ENCODE measurements at regions not wholly inside any gene's neighbourhood (a gene's known extent, or its start where the extent isn't known, plus 50 kb on each side); places are given as distances from the start of the nearest gene placed in this dataset.
"Not testable (repeated sequence)": the region's sequence is repeated elsewhere in the genome, so short reads cannot be mapped to it uniquely, and the experiment has no call there.

DNA sequence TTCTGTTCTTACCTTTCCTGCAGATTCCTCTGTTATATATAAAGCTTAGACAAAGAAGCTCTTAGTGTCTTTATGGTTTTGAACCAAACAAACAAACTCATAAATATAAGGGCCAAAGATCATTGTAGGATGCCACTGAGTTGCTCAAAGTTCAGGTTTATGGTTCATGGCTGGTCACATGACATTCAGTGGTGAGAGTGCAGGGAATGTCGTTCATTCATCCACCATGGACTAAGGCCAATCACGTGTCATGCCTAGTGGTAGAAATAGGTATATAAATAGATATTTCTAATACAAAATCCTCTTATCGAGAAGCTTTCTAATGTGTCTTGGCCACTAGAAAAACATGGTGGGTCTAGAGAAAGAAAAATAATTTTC is 119.4 kb downstream of the GATA3 start:
- no peak for FAIRE-seq

DNA sequence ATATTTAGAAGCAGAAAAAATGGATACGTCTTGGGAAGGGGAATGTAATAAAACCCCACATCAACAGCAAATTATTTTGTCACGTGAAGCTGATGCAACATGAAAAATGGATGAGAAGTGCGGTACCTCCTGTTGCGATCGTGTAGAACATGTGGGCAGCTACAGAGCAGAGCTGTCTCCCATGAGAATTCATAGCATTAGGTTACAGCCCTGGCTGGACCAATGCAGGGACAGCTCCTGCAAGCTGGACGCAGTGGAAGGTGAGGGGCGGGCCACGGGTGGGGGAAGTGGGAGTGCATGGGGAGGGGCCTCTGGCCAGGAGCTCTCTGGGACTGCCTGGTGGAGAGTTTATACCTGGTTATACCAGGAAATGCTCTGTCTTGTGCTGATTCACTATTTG is 120.3 kb downstream of the GATA3 start:
- FAIRE-seq: no peak

DNA sequence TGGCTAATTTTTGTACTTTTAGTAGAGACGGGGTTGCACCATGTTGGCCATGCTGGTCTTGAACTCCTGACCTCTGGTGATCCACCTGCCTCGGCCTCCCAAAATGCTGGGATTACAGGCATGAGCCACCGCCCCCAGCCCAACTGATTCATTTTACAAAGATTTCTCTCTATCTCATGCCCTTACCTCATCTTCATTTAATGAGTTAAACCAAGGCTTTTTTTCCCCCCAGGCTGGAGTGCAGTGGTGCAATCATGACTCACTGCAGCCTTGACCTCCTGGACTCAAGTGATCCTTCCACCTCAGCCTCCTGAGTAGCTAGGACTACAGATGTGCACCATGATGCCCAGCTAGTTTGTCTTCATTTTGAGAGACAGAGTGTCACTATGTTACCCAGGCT is 123.0 kb downstream of the GATA3 start:
- FAIRE-seq: not testable (repeated sequence)

DNA sequence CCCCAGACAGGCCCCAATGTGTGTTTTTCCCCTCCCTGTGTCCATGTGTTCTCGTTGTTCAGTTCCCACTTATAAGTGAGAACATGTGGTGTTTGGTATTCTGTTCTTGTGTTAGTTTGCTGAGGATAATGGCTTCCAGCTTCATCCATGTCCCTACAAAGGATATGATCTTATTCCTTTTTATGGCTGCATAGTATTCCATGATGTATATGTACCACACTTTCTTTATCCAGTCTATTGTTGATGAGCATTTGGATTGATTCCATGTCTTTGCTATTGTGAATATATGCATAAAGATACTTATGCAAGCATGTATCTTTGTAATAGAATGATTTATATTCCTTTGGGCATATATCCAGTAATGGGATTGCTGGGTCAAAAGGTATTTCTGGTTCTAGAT is 125.3 kb downstream of the GATA3 start:
- not testable (repeated sequence) for FAIRE-seq

DNA sequence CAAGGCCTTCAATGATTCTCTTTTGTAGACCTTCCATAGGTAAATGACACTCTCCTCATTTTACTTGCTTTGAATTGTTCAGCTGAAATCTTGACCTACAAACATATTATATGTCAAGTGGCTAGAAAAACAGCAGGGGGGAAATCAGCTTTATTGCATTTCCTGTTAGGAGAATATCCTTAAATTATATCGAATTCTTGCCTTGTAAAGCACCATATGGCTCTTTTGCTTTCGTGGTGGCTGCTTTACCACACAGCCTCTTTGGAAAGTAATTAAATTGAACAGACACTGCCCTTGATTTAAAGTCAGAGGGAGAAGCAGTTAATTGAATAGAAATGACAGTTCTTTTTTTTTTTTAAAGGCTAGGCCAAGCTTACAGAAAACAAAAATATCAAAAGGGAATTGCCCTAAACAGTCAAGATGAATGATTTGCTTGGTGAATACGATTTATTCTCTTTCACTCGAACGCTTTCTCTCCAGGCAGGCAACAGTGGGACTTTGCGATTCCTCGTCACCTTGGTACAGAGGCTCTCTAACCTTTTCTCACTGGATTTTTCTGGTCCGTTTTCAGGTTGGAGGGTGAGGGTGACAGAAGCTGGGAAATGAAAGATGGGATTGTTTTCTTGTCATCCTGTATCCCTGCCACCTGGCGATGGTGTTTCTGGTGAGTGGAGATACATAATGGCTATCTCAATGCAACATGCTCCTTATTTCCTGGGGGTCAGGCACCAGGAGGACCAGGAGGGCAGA is 126.0 kb downstream of the GATA3 start:
- no peak for FAIRE-seq

DNA sequence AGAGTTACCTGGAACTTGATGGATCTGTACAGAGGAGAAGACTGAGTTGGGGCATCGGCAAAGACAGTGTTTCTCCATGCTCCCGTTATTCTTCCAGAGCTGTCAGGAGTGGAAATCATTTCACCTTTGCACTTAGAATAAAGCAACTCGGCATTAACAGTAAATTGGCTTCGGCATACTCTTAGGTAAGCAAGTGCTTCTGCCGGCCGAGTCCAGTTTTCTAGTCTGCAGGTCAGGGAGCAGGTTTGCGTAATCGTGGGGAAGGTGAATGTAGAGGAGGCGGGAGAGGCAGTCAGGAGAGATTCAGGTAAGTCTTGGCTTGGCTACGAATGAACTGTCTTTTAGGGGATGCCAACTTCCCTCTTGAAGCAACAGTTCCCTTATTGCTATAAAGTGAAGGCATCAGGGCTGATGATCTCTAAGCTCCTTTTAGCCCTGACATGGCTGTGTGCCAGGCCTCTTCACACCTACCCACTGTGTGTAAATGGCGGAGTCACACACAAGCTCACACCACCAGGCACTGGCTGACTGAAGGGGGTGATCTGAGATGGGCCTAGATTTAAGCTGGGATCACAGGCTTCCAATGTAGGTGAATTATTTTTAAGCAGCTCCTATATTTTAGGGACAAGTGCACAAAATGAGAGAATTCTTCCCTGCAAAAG is 127.1 kb downstream of the GATA3 start:
- no peak for FAIRE-seq

DNA sequence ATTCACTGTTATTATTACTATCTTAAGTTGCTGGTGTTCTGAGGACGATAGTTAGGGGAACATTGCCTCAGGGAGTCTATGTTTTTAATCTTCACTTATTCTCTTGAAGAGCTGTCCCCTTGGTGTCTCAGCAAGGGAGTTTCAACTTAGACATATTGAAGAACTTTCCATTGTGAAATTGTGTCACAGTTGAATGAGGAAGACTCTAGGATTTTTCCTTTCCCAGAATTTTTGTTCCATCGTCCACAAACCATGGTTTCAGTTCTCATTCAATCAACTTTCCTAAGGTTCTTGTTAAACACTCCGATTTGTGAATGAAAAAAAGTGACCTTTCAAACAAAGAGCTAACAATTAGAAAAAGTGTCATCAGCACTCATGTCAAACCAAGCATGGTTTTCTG is 128.3 kb downstream of the GATA3 start:
- FAIRE-seq: no peak

DNA sequence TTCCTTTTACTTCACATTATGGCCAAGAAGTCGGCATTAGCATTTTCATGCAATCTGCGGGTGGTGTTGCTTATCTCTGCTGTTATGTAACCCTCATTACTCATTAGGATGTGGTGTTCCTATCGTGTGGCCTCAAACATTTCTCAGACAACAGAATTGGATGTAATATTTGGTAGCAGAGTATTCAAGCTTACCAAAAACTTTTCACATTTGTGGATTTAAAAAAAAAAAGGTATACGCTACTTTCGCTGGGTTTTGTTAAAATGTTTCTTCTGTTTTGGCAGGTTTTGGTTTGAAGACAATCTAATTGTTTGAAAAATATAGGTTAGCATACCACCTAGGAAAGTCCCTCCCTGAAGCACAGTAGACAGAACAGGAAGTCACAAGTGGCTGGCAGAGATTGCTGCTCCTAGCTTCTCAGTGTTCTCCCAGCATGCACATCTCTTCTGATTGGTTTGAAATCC is 128.8 kb downstream of the GATA3 start:
- FAIRE-seq: no peak

DNA sequence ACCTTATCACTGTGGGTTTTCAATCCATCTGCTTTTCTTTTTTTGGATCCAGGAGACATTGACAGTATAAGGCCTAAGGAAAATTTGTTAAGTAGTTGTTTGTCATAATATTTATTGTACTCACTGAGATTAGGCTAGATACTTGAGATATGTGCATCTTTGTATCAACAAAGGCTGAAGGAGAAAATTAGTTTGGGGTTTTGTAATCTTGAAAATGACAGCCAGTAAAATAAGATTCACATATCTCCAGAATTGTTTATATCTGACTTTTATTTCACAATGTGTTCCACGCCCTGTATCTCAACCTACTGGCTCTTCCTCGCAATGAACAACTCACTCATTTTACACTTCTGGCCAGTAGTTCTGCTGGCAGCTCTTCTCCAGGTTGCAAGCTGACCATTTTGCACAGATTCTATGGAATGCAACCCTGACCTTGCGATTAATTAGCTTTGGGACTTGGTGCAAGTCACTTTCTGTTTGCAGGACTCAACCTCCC is 132.7 kb downstream of the GATA3 start:
- FAIRE-seq: no peak

DNA sequence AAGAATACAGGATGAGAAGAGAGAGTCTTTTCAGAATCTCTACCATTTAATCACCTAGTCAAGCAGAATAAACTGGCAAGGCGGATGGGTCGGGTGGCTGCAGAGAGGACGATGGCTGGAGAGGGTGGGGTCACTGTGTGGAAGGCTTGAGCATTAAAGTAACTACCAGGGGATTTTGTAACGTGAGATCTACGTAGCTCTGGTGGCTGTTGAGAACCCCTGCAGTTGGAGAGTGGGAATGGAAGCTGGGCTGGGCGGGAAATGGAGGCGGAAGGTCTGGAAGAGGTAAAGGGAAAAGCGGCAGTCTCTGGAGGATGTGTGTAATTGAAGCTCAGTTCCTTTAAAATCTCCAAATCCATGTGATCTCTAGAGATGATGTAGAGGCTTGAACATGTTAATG is 135.0 kb downstream of the GATA3 start:
- no peak for FAIRE-seq

DNA sequence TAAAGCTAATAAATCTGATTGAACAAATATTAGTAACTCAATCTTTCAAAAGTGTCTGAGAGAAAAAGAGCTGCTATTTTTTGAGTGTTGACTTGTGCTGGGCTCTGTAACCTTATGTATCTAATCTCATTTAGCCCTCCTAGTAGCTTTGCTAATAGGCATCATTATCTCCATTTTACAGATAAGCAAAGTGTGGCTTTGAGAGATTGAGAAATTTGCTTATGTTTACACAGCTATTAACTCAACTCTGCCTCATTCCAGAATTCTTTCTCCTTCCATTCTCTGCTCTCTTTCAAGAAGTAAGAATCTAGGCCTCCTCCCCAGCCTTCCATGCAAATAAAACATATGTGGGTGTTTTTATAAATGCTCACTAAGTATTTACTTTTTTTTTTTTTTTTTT is 137.8 kb downstream of the GATA3 start:
- FAIRE-seq: no peak

DNA sequence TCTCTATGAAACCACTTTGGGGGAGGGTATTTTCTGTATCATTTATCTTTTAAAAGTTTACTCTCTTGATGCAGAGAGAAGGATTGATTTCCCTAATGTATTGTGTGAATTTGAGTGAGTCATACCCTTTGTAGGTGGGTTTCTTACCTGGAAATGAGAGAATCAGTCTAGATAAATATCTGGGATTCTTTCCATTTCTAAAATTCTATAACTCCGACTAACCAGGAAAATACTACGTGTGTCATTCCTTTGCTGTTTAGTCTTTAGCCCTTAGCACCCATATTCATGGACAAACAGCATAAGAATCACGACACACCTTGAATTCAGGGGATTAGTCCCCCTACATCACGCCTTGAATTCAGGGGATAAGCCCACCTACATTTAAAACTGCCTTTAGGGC is 139.1 kb downstream of the GATA3 start:
- FAIRE-seq: no peak

DNA sequence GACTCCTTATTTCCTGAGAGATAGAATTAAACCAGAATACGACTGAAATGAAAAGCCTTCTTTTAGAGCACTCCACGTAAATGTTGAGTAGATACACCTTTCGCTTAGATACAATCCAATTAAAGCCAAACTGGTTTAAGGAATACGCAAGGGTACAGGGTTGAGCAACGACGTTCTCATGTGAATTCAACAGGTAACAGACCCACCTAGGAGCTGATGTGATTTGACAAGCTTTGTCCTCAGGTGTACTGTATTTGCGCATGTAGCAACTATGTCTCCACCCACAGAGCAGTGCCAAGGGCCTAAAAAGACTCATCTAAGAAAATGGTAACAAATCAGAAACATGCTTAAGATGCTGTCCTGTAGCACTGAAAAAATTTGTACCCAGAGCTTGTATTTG is 139.6 kb downstream of the GATA3 start:
- no peak for FAIRE-seq

DNA sequence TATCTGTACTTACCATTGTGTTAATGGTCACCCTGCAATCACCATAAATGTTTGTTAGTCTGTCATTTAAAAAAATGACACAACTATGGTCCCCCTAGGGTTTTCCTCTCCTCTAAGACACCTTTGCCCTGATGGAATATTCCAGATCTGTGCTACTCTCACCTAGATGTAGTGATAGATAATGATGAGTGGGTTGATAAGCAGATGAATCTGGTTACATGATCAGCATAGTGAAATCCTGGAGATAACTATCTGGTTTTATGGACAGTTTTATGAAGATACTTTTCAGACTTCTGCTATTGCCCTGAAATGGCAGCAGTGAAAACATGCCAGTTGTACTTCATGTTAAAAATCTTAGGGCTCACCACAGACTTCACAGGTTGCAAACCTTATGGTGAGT is 152.4 kb downstream of the GATA3 start:
- FAIRE-seq: no peak

DNA sequence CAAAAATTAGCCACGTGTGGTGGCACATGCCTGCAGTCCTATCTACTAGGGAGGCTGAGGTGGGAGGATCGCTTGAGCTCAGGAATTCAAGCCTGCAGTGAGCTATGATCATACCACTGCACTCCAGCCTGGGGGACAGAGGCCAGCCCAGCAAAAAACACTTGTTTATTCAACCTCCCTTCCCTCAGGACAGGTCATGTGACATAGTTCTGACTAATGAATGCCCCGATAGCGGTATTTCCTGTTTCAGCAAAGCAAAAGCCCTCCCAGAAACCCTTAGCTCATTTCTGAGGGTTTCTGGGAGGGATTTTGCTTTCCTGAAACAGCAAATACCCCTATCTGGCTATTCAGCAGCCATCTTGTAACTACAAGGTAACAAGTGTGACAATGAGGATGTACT is 157.1 kb downstream of the GATA3 start:
- no peak for FAIRE-seq

DNA sequence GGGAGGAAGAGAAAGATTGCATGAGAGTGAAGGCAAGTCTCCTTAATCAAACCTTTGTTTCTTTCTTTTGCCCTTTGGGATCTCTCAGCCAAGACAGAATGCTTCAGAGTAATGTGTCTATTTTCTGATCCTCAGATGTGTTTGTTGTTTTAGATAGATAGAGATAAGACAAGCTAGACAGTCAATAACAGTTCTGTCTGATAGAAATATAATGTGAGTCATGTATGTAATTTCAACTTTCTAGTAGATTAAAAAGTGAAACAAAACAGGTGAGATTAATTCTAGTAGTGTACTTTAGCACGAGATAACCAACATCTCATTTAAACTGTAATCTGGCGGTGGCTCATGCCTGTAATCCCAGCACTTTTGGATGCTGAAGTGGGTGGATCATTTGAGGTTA is 159.2 kb downstream of the GATA3 start:
- no peak for FAIRE-seq

DNA sequence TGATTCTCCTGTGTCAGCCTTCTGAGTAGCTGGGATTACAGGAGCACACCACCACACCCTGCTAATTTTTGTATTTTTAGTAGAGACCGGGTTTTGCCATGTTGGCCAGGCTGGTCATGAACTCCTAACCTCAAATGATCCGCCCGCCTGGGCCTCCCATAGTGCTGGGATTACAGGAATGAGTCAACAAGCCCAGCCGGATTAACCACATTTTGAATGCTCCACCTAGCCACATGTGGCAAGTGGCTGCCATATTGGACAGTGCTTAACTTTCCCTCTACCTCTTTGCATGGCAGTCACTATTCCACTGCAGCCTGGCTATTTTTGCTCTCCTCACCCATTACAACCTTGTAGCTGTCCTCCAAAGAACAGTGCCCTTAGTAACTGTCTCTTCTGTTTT is 160.1 kb downstream of the GATA3 start:
- no peak for FAIRE-seq

DNA sequence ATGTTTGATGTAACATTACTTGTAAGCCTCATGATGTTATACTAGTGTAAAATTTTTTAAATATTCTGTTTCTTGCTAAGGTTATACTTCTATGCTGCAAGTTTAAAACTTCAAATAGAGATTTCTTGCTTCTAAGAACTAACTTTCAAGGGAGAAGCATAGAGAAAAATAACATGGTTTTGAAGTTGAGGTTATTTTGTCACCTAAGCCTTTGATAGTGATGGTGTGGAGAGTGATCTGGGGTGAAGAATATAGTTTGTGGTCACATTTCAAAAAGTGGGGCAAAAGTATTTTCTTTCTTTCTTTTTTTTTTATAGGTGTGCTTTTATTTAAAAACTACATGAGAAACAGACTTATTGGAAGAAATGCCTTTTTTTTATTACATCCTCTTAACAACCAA is 162.4 kb downstream of the GATA3 start:
- no peak for FAIRE-seq

DNA sequence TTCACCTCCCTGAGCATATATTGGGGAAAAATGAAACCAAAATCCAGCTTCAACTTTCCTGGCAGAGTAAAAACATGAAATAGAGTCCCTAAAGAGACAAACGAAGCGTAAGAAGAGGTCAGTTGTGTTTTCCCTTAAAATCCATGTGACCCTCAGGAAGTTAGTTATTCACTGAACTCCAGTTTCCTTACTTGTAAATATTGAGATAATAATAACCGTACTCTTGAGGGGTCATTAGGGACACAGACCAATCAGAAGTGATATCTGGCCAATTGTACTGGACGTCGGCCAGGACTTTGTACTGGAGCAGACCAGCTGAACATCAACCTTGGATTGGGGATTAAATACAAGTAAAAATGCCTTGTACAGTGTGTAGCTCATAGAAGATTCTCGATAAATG is 167.0 kb downstream of the GATA3 start:
- FAIRE-seq: no peak

DNA sequence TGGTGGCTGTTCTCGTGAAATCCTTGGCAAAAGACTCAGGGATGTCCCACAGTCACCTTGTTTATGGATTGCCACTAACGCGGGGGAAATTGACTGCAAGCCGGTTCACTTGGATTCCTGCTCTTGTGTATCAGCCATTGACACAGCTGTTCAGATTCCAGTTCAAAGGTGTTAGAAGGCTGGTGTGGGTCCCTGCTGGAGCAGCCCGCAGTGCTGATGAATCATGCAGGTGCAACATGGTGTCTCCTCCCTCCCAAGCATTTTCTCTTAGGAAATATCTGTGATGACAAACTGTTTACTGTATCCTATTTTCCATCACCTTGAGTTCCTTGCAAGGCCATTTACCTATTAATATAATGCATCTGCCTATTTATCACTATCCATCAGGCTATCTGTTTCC is 170.1 kb downstream of the GATA3 start:
- no peak for FAIRE-seq

DNA sequence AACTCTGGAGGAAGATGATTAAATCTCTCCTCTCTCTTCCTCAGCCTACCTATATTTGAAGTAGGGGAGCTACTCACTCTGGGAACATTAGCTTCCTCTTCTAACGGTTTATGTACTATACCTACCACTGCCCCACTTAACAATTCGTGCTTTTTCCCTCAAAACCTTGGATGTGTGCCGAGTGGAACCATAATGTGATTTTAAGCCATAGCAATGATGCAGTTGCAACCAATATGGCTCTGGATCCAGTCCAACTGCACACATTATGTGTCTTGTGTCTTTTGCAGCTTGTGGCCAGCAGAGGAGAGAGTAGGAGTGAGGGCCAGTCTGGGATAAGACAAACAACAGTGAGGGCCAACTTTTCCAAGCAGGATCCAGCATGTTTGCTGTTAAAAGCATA is 170.7 kb downstream of the GATA3 start:
- no peak for FAIRE-seq

DNA sequence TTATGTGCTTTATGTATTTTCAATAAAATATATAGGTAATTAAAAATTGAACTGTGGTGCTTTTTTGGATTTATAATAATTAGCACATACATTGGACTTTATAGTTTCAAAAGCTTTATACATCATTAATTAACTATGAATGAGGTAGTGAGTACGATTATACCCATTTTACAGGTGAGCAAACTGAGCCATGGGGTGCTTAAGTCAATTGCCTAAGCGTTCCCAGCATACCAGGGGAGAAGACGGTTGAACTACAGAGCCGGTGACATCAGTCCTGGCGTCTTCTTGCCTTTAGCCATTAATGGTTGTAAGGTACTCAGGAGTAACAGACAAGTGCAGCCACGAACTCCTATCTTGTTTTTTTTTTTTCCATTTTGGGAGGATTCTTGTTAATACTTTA is 172.8 kb downstream of the GATA3 start:
- no peak for FAIRE-seq

DNA sequence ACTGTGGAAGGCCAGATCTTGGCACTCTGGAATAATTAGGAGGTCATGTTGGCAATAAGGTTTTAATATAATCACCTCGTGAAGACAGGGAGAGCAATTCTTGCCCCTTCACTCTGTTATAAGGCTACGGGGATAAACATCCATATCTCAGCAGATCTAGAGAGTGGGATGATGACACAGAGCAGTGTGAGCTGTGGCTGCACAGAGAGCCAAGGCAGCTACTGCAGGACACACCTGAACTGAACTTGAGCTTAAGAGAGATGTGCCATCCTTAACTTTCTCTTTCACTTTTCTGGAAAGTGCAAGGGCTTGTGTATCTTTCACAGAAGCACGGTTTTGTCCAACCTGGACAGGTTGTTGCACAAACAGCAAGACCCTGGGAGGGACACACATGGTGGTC is 174.7 kb downstream of the GATA3 start:
- no peak for FAIRE-seq

DNA sequence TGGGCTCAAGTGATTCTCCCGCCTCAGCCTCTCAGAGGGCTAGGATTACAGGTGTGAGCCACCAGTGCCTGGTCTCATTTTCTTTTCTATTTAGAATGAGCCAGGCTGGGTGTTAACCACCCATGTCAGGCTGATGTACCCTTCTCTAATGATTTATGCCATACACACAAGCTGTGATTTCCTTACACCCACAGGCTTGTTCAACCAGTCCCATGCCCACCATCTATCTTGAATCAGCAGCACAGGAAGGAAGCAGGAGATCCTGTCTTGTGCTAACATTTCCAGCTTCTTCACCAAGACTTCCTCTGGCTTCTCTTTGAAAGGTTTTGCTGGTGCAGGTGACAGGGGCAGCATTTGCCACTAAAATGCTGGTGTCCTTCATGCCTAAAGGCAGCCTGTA is 176.4 kb downstream of the GATA3 start:
- no peak for FAIRE-seq

DNA sequence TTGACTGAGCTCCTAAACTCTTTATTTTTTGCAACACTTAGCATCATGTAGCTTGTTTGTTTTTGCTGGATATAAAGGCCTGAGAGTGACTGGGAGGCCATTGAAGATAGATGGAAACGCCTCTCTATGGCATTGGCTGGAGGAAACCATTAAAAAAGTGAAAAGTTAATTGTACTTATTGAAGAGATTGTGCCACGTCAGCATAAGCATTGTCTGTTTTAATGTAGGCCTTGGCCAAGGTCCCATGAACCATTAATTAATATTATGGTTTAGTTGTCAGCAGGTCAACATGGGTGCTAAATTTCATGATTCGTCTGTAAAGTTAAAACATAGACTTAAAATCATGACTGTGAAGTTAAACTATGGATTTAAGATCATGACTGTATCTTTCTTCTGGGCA is 178.6 kb downstream of the GATA3 start:
- FAIRE-seq: no peak

Data from G401.6 (cell line).